Activated CD4-positive, alpha-beta T cell treated with anti-CD3 and anti-CD28 coated beads, Interleukin-2, amount 50 U/mL, for 48 hours (primary cell): ENCODE measurements at regions not wholly inside any gene's neighbourhood (a gene's known extent, or its start where the extent isn't known, plus 50 kb on each side); places are given as distances from the start of the nearest gene placed in this dataset.

Experiments used
- DNase-seq, 2 experiments: peaks; one replicate each; pipeline ENCODE4 v3.0.0-alpha.2; 2020

DNA sequence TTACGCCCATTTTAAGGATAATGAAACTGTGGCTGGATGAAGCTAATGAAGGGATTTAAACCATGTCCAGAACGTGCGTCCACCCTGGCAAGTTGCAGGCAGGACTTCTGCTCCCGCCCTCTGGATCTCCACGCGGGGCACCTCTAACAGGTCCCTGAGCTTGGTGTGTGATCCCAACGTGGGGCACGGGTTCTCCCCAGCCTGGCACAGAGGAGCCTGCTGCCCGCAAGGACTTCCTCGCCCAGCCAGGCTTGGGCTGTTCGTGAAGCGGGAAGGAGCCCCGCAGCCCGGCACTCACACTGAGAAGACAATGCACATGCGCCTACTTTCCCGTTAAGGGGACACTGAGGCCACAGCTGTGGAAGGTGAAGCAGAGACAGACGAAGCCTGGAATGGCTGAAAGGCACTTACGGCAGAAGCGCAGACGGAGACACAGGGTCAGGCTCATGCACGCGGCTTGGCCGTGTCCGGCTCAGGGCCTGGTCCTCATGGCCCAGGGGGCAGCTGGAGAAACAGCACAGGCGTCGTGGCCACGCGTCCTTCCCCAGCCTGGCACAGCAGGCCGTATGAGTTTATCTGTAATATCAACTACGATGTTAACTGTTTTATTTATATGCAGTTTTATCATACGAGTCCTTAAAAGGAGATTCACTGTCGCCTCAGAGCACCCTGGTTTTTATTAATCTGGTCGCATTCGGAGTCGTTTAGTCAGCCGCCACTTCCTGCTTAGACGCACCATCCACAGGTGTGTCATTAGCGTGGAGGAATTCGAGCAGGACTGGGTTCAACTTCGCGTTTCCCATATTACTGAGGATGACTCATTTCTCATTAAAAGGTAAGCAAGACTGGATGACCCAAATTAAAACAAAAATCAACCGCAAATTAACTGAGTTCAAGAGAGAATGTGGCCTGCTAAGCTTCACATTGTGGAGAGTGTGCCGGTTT, 835.9 kb downstream of the GALR1 start:
- DNase-seq, result no peak

DNA sequence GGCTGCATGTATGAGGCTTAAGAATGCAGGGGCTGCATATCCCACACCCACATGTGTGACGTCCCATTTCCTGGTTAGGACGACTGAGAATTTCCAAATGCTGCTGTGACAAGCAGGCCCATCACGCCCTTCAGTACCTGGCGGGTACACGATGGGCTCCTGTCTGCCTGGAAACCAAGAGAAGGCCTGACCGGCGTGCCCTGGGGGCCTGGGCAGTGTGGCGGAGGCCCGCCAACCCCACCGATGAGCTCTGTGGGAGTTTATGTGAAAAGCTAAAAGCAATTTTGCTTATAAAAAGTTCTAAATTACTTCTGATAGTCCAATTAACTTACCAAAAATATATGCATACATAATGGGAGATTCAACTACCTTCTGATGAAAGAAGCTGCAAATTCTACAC, 837.3 kb downstream of the GALR1 start:
- no peak for DNase-seq

DNA sequence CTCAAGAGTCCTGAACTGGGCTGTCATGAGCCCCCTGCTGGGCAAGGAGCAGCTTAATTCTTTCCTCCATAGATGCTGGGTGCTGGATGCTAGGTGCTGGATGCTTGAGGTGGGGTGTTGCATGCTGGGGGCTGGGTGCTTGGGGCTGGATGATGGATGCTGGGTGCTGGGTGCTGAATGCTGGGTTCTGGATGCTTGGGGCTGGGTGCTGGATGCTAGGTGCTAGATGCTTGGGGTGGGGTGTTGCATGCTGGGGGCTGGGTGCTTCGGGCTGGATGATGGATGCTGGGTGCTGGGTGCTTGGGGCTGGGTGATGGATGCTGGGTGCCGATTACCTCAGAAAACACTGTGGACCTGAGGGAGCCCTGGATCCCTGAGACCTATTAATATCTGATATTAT, 837.7 kb downstream of the GALR1 start:
- DNase-seq, result no peak

DNA sequence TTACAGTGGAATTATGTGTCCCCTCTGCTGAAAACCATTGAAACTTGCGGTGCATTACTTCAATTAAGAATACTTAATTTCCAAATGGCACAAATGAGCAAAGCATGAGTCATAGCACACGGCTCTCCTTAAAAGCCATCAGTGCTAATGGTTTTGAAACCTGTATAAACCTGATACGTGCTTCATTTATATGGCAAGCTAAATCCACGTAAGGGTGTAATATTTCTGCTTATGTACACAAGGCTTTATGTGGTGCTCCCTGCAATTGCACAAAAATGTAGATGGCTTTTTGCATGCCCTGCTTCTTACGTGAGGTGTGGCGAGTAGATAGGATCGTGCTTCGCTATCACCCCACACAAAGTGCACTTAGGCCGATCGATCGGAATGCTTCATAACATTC, 840.9 kb downstream of the GALR1 start:
- DNase-seq, result no peak

DNA sequence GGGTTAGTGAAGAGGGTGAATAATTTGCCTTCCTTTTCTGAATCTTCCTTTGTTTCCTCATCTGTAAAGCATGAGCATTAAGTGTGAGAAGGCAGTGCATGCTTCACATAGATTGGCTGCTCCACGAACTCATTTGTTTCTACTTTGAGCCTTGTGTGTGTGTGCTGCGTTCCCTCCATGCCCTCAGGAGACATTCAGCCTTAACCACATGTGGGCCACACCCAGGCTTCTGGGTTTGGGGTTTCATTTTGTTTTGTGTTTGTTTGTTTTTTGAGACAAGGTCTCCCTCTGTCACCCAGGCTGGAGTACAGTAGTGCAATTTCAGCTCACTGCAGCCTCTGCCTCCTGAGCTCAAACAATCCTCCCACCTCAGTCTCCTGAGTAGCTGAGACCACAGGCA, 843.3 kb downstream of the GALR1 start:
- no peak for DNase-seq

DNA sequence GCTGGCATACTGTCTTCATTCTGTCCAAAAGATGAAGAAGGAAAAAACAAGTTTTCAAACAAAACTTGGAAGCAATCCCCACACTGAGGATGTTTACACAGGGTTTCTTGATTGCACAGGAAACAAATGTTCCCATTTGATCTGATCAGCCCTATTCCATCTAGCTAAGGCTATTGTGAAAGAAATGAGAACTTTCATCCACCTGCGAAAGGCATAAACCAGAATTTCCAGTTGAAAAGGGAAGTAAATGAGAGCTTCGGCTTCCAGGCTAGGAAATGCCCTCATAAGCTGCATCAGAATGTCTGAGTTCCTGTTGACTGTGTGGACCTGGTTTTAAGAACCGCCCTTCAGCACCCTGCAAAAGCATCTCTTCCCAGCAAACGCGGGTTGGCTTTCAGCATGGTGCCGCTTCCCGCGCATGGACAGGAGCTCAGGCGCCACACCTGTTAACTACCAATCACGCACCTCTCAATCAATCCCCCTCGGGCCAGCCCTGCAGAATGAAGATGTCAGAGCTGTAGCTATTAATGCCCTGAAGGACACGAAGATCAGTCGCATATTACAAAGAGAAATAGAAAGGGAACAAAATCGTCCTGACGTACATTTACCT, 850.4 kb downstream of the GALR1 start:
- DNase-seq, result no peak

DNA sequence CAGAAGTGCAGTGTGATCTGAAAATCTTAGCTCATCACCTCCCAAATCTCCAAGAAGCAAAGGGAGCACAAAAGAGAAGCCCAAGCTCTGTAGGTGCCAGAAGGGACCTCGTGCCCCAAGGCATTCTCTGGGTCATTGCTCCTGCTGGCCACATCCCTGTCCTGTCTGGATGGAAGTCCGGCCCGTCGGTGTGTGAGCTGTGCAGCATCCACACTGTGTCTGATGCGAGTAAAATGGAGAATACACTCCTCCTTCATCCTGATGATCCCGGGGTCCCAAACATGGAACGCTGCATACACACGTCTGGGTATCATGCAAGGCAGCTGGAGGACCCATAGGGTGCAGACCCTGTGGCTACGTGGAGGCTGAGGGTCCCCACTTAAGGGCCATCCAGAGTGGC, 851.4 kb downstream of the GALR1 start:
- DNase-seq, result no peak

DNA sequence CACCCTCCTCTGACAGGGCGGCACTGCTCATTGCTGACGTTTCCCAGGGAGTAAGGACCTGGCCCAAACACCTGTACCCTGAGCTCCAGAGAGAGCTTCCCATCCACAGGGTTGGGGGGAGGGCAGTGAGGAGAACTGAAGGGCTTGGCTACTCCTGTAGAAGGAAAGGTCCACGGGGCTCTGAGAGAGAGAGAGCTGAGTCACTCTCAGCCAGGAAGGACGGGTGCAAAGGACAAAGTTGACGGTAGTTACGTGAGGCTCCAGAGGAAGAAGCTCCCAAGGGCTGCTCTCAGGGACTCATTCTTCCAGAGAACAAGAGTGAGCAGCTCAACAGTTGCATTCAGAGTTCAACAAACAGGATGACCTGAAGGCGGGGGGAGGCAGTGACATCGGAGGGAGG, 852.5 kb downstream of the GALR1 start:
- no peak for DNase-seq

DNA sequence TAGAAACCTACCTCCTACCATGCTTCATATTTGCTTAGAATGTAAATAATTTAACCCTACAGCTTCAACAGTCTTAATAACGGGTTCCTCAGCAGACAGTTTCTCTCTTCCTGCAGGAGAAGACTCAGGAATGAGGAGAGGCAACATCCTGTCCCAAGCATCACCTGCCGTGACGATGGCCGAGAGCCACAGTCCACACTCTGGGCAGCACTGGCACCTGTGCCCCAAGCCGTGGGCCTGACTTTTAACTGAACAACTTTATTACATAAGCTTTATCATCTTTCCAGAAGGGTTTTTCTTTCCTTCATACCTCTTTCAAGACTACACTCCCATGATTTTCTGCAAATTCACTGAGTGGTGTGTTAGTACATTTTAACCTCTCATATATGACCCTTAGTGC, 856.0 kb downstream of the GALR1 start:
- DNase-seq, result no peak

DNA sequence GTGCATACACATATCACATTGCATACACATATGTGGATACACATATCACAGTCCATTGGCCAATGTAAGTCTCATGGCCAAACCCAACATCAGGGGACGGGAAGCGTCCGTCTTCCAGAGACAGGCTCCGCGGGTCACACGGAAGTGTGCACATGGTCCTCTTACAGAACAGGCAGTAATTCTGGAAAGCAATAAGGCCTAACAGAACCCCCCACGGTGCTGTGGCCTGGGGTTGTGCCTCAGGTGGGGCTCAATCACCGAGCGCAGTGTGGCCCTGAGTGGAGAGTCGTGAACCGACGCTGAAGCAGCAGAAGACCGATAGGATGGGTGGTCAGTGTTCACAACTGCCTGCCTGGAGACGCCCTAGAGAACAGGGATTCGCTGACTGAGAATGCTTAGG, 857.3 kb downstream of the GALR1 start:
- DNase-seq, result no peak

DNA sequence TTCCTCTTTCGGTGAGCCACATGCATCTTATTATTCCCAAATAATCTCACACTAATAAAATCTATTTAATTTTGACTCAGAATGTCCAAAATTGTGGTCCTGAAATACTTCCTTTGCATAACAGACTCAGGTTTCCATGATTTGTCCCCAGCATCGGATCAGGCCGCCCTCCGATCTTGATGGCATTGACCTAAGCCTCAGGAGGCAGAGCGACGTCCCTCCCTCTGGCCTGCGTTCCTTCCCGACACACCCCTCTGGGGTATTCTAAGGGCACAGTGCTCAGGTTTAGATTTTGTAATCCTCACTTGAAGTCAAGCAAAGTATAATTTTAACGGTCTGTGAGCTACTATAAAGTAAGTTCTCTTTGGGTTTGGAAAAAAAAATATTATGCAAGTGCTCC, 857.7 kb downstream of the GALR1 start:
- no peak for DNase-seq

DNA sequence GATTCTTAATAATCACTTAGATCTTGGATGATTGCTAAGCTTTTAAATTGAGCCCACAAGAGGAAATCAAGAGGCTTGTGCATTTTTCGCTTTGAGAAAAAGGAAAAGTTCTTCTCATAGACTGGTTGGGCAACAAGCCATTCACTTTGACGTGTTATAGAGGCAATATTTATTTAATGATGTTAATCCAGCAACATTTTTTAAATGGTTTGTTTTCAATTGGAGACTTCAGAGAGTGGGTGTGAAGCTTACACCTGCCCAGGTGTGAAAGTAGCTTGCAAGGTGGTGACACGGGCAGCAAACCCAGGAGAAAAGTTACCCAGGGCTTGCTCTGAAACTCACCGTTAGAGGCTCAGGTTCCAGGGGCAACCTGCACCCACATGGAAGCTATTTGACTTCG, 858.9 kb downstream of the GALR1 start:
- DNase-seq, result no peak

DNA sequence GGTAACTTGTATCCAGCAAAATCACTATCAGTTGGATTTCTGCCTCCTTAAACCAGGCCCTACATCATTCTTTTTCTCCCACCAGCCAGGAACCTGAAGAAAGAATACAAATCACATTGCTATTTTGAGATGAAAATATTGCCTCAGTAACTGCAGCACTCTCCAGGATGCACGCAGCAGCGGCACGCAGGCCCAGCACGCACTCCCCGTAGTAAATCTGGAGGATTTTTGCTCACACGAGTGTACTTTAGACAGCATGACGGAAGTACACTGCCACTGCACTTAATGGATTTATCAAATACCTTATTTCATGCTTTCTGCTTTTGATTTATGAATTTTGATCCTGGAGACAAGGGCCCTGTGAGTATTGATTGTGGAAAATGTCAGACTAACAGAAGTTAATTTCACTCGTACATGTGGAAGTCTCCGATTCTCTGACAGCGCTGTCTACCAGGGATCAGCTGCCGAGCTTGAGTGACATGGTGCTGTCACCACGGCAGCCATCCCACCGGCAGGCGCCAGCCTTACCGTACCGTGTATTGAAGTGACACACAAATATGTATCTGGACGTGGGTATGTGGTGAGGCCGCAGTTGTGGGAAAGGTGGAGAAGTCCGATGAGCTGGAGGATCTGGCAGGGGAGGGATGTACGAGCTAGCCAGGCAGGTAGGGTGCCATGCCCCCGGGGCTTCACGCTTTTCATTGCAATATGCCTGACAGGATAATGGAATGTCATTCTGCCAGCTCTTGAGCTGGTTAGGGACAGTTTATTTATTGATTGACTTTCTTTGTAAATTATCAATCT, 863.7 kb downstream of the GALR1 start:
- DNase-seq, result no peak

DNA sequence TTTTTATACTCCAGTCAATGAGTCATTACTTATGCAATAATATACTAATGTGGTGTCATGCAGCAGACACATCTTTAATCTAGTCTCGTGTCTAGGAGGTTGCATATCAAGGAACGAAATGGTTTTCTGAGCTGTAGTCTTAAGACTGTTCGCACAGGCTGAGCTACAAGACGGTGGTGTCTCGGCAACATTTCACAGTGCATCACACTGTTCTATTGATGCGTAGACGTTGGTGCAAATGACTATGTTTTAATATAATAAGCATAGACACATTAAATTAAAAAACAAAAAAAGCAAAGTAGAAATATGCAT, 864.2 kb downstream of the GALR1 start:
- DNase-seq, result no peak

DNA sequence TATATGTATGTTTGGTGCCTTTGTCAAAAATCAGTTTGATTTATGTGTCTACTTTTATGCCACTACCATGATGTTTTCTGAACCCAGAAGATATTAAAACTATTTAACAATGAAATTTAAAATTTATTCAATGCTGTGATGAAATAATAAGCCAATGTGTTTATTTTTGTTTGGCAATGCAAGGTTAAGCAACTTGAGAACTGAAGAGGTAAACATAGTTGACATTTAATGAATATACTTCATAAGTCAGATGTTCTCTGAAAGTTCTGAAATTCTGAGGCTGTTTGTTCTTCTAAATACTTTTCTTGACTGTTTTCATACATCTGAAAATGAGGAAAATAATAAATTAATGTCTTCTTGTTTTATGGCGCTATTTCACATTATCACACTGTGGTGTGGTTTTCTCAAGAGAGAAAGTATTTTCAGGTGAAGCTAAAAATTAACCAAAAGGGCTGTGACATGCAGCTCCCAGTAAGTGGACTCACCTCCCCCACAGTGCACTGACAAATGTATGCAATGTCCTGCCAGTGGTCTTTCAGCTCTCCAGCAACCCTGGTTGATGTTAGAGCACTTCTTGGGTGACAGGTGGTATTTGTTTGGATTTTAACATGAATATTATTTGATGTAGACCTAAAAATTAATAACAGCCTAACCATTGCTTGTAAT, 863.6 kb upstream of the SALL3 start:
- no peak for DNase-seq

DNA sequence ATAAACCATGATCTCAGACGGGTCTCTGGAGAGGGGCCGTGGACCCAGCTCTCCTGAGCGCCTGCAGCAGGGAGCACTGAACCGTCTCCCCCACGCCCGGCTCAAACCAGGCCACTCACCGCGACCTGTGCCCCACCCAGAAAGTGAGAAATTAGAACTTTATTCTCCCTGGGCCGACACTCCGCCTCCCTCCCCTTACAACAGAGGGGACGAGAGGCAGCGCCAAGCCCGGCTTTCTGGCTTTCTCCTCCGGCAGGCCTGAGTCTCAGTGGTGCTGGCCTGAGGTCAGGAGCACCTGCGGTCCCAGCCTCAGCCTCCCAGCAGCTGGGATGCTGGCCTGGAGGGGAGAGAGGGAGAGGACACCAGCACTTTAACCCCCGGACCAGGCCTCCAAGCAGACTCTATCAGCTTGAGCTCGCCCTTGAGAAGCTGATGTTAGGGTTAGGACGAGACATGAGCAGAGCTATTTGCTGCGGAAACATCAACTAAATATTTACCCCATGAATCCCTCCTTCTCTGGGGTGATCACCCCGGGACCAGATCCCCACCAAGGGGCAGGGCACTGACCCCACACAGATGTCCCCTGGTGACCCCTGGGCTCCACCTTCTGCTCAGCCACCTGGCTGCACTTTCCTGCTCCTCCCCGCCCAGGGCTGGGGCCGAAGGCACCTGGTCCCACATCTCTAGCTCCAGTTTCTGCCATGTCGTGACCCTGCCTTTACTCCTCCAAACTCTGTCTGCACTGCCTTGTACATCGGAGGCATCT, 856.3 kb upstream of the SALL3 start:
- DNase-seq, result no peak

DNA sequence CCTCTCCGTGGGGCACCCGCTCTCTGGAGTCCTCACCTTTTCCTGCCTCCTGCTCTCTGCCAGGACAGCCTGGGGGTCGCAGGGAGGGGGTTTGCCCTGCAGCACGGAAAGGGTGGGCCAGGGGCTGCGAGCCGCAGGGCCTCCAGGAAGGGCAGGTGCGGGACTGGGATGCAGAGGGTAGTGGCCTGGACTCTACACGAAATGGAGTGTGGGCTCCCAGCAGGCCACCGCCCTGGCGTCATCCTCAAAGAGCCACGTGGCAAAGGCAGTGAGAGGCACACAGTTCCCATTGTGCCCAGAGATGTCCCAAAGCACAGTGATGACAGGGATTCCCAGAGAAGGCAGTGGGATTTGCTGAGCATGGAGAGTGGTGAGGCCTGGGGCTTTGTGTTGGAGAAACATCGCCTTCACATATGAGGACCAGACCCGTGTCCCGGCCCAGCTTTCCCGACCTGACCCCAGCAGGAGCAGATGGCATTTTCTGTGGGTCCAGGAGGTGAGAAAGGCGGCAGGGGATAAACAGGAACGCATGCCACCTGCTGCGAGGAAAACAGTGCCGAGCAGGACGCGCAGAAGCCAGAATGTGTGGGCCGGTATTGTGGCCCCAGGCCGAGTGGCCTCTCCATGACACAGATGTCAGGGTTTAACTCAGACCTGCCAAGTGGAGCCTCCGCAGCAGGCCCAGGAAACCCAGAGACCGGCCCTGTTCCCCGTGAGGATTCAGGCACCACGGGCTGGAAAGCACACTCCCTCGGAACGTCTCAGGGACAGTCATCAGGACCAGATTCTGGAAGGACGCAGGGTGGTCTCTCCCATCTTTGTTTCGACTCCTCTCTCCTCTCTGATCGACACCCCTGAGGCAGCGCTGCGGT, 855.5 kb upstream of the SALL3 start:
- no peak for DNase-seq

DNA sequence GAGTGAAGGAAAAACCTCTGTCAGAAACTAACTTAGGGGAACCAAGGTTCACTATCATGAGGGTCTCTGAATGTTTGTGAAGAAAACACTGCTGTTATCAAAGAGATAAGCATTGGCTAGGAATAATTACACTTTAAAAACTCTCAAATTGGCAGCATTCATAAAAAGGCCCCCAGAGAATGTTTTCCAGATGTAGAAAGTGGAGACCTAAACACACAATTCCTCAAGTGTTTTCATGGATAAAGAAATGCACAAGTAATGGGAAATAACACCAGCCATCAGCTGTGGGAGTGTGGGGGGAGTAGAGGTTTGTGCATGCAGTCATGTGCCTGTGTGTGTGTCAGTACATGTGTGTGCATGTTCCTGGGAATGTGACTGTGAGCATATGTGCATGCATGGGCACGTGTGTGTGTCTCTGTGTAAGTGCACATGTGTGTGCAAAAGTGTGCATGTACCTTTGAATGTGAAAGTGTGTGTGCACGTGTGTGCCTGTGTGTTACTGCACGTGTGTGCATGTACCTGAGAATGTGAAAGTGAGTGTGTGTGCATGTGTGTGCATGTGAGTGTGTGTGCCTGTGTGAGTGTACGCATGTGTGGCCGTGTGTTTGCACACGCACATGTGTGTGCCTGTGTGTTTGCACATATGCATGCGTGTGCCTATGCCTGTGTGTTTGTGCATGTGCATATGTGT, 854.3 kb upstream of the SALL3 start:
- no peak for DNase-seq

DNA sequence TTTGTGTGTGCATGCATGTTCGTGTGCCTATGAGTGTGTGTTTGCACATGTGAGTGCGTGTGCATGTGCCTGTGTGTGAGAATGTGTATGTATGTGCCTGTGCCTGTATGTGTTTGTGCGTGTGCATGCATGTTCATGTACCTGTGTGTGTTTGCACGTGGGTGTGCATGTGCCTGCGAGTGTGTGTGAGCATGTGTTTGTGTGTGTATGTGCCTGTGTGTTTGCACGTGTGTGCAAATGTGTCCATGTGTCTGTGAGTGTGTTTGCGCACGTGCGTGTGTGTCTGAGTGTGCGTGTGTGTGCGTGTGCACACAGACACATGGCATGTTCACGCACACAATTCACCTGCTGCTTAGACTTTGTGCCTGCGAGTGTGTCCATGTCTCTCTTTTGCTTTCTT, 853.5 kb upstream of the SALL3 start:
- no peak for DNase-seq

DNA sequence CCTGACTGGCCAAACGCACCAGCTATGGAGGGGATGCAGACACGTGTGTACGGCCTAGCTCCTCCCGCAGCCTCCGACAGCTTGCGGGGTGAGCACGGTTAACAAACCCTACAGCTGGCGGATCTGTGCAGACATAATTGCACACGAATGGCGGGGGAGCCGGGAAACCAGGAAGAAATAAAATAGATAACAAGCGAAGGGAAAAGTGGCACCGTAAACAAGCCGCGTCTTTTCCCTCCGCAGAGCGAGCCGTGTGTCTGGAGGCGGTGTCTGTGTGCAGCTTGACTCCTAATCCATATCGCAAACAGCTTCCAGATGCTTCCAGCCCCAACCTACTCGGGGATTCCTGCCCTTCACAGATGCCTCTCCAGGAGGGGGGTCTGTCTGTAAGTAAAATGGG, 853.1 kb upstream of the SALL3 start:
- no peak for DNase-seq

DNA sequence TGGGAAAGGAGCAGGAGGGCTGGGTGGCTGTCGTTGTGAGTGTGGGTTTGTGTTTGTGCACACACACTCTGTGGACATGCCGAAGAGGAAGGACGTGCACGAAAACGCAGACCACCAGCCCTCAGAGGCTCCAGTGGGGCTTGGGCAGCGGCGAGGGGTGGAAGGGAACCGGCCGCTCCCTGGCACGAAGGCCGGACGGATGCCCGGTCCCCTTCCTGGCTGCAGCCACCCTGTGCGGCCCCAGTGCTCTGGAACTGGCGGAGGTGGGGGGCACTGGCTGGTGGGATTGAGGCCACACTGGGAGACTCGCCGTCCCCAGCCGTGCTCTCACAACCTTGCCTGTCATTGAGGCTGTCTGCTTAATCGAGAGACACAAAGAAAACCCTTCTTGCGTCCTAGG, 852.6 kb upstream of the SALL3 start:
- DNase-seq, result no peak
